Loucy (cell line): ENCODE measurements at regions not wholly inside any gene's neighbourhood (a gene's known extent, or its start where the extent isn't known, plus 50 kb on each side); places are given as distances from the start of the nearest gene placed in this dataset.

Experiments
- CTCF ChIP-seq: fragments of 200-600 bp; sonication (generic); conservative IDR thresholded peaks from 2 replicates; pipeline ENCODE4 v1.5.1; 2014; ENCODE audit warnings: mild to moderate bottlenecking, antibody characterized with exemption, low read length
- EZH2phosphoT487 ChIP-seq: fragments of 200-600 bp; IDR thresholded peaks from 2 replicates; pipeline ENCODE4 v1.6.1; 2018; ENCODE audit warnings: antibody characterized with exemption, mild to moderate bottlenecking, moderate library complexity, borderline replicate concordance

DNA sequence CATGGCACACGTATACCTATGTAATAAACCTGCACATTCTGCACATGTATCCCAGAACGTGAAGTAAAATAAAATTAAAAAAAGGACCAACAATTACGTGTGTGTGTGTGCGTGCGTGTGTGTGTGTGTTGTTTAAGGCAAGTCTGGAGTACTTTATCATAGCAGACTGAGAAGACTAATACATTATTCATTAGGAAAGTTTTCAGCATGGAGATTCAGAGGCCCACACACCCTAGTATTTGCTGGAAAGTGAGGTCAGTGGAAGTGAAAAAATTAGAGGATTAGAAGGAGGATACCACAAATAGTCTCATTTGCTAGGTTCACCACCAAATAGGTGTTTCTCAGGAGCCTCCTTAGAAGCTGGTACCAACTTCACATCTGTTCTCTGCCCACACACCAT is 457.1 kb upstream of the CPEB2 start:
- TF ChIP-seq CTCF (no peak), EZH2phosphoT487 (no peak)
